Ishikawa (cell line): ENCODE measurements at regions not wholly inside any gene's neighbourhood (a gene's known extent, or its start where the extent isn't known, plus 50 kb on each side); places are given as distances from the start of the nearest gene placed in this dataset.

ENCODE experiments used
- CEBPB ChIP-seq: IDR thresholded peaks from 2 replicates; pipeline ENCODE4 v1.6.1; 2012
- CREB1 ChIP-seq: IDR thresholded peaks from 2 replicates; pipeline ENCODE4 v1.6.1; 2012; ENCODE audit warnings: low read depth
- EGR1 ChIP-seq: IDR thresholded peaks from 2 replicates; pipeline ENCODE4 v1.6.1; 2012
- EP300 ChIP-seq: IDR thresholded peaks from 2 replicates; pipeline ENCODE4 v1.6.1; 2012; ENCODE audit warnings: borderline replicate concordance
- FOXM1 ChIP-seq: IDR thresholded peaks from 2 replicates; pipeline ENCODE4 v1.6.1; 2012; ENCODE audit warnings: low read depth, borderline replicate concordance
- MAX ChIP-seq: IDR thresholded peaks from 2 replicates; pipeline ENCODE4 v1.6.1; 2012
- NFIC ChIP-seq: IDR thresholded peaks from 2 replicates; pipeline ENCODE4 v1.6.1; 2012
- RAD21 ChIP-seq: IDR thresholded peaks from 2 replicates; pipeline ENCODE4 v1.6.1; 2012; ENCODE audit warnings: low read depth
- REST ChIP-seq: IDR thresholded peaks from 2 replicates; pipeline ENCODE4 v1.6.1; 2012; ENCODE audit warnings: low read depth, mild to moderate bottlenecking
- TAF1 ChIP-seq: IDR thresholded peaks from 2 replicates; pipeline ENCODE4 v1.6.1; 2012; ENCODE audit warnings: low read depth, mild to moderate bottlenecking
- TCF12 ChIP-seq: IDR thresholded peaks from 2 replicates; pipeline ENCODE4 v1.6.1; 2012; ENCODE audit warnings: low read depth
- TEAD4 ChIP-seq: IDR thresholded peaks from 2 replicates; pipeline ENCODE4 v1.6.1; 2012
- USF1 ChIP-seq: IDR thresholded peaks from 2 replicates; pipeline ENCODE4 v1.6.1; 2012
- YY1 ChIP-seq: IDR thresholded peaks from 2 replicates; pipeline ENCODE4 v1.6.1; 2012; ENCODE audit warnings: low read depth
- ZBTB7A ChIP-seq: IDR thresholded peaks from 2 replicates; pipeline ENCODE4 v1.6.1; 2012; ENCODE audit warnings: low read depth

GRCh38 chrX:2568125-2568524 lies 67.3 kb upstream of the DHRSX start:
- no peak for TF ChIP-seq EGR1
- no peak for TF ChIP-seq CEBPB
- TF ChIP-seq TAF1: no peak
- TF ChIP-seq CREB1: no peak
- TF ChIP-seq YY1: no peak
- no peak for TF ChIP-seq TEAD4

GRCh38 chrX:2566055-2566454 lies 65.3 kb upstream of the DHRSX start:
- TF ChIP-seq FOXM1 (no peak), RAD21 (no peak), USF1 (no peak), ZBTB7A (no peak), CREB1 (no peak), TCF12 (no peak), TAF1 (no peak)

- TF ChIP-seq EGR1 (no peak), NFIC (no peak), CREB1 (no peak), FOXM1 (no peak), TCF12 (no peak), YY1 (no peak), TAF1 (no peak), EP300 (no peak), USF1 (no peak), RAD21 (no peak), CEBPB (no peak), REST (no peak), TEAD4 (no peak), MAX (no peak), ZBTB7A (no peak)
These were observed 60.7 kb upstream of the DHRSX start for GRCh38 chrX:2561456-2561855.

- TF ChIP-seq MAX (no peak), USF1 (no peak), RAD21 (no peak), EP300 (no peak), REST (no peak), ZBTB7A (no peak), YY1 (no peak), NFIC (no peak)
These were observed 58.3 kb upstream of the DHRSX start for GRCh38 chrX:2559124-2559523.

- TF ChIP-seq ZBTB7A: no peak
- no peak for TF ChIP-seq EP300
- TF ChIP-seq EGR1: no peak
- TF ChIP-seq TAF1: no peak
- TF ChIP-seq RAD21: no peak
- no peak for TF ChIP-seq TCF12
- no peak for TF ChIP-seq NFIC
- no peak for TF ChIP-seq YY1
- TF ChIP-seq MAX: no peak
- no peak for TF ChIP-seq USF1
These were observed 54.1 kb upstream of the DHRSX start for GRCh38 chrX:2554891-2555290.
